HFF-Myc (cell line): ENCODE measurements at regions not wholly inside any gene's neighbourhood (a gene's known extent, or its start where the extent isn't known, plus 50 kb on each side); places are given as distances from the start of the nearest gene placed in this dataset.

ENCODE experiments used
- DNase-seq: peaks from one replicate; pipeline ENCODE4 v3.0.0-alpha.2; 2011; ENCODE audit warnings: low read depth; ENCODE audit errors: extremely low read depth
- H3K4me3 ChIP-seq: replicated peaks from 2 replicates; pipeline ENCODE4 v1.5.1; 2011; ENCODE audit warnings: low read depth, mild to moderate bottlenecking, control low read depth, low read length
- TF ChIP-seq, protein P1 (sequence below): IDR thresholded peaks from 2 replicates; pipeline ENCODE4 v1.5.1; 2012; ENCODE audit warnings: mild to moderate bottlenecking, low read depth, low read length, control low read depth; ENCODE audit errors: missing control alignments

DNA sequence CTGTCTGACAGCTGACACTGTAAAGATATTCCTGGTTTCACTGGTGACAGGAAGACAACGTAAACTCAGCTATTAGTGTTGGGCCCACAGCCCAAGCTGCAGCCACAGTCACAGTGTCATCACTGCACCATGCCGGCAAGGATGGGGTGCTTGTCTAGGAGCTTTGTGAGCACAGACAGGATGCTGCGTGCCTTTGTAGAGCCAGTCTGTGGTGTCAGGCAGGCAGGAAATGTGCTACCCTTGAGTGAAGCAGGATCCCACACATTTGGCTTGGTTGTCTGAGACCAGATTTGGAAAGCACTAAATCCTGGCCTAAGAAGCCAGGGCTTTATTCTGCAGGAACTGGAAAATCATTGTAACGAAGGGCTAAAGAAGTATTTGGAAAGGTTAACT lies 121.6 kb upstream of the ADAMTS16 start:
- H3K4me3 ChIP-seq: no peak overlapping the region
- DNase-seq: no peak
- TF ChIP-seq, protein P1, sequence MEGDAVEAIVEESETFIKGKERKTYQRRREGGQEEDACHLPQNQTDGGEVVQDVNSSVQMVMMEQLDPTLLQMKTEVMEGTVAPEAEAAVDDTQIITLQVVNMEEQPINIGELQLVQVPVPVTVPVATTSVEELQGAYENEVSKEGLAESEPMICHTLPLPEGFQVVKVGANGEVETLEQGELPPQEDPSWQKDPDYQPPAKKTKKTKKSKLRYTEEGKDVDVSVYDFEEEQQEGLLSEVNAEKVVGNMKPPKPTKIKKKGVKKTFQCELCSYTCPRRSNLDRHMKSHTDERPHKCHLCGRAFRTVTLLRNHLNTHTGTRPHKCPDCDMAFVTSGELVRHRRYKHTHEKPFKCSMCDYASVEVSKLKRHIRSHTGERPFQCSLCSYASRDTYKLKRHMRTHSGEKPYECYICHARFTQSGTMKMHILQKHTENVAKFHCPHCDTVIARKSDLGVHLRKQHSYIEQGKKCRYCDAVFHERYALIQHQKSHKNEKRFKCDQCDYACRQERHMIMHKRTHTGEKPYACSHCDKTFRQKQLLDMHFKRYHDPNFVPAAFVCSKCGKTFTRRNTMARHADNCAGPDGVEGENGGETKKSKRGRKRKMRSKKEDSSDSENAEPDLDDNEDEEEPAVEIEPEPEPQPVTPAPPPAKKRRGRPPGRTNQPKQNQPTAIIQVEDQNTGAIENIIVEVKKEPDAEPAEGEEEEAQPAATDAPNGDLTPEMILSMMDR: no peak

DNA sequence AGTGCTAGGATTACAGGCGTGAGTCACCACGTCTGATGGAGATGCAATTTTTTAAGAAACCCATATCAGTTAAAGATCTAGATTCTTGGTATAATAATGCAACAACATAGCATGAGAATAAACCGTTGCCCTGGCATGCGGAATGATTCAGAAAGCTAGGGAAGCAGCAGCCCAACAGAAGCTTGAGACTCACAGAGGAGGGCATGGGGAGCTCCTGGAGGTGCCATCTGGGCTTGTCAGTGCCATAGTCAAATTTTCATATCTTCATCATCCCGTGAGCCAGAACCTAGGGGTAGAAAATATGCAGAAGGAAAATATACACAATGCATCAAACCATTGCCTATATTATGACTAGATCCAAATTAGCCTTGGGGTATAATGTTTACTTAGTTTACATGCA lies 118.7 kb upstream of the ADAMTS16 start:
- no peak overlapping the region for H3K4me3 ChIP-seq
- DNase-seq: no peak
- TF ChIP-seq, protein P1: no peak

DNA sequence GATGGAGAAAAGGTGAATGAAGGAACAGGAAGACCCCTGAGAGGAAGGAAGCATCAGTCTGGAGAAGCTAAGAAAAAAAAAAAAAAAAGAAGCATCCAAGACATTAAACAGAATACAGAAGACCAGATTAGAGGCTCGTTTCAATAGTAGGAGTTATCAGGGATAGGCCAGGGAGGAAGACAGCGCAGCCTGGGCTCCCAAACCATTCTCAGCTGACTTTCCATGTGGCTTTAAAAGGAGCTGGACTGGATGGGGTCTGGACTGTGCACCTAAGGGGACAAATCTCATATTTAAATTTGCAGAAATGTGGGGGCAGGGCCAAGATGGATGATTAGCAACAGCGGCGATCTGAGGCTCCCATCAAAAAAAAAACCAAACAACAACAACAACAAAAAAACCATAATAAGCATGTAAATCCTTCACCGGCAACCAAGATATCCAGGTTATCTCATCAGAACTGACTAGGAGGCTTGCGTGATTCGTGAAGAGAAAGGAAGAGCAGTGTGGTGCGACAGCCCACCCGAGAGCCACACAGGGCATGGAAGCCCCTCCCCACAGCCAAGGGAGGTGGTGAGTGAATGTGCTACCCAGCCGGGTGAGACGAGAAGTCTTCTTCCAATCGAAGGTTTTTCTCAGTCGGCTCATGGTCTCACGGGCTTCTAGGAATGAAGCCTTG lies 114.9 kb upstream of the ADAMTS16 start:
- TF ChIP-seq, protein P1: no peak
- no peak for DNase-seq

GRCh38 chr5:5025774-5026408 lies 114.2 kb upstream of the ADAMTS16 start:
- no peak overlapping the region for H3K4me3 ChIP-seq
- DNase-seq: no peak
- TF ChIP-seq, protein P1: no peak

More for the DNA sequence above, 114.9 kb upstream of the ADAMTS16 start:
- H3K4me3 ChIP-seq: no peak overlapping the region

DNA sequence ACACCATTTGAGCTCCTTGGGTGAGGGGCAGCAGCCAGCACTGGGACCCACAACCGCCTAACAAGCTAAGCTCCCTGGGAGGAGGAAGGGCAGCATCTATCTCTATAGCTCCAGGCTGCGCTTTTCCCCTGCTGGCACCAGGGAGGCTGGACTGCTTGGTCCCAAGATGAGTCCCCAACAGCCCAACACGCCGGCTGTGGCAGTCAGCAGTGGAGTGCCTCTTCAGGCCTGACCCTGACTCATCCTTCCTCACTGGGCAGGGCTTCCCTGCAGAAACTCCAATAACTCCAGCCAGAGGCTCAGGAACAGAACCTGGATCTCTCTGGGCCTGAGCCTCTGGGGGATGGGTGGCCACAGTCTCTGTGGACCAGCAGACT lies 113.7 kb upstream of the ADAMTS16 start:
- TF ChIP-seq, protein P1: no peak
- no peak overlapping the region for H3K4me3 ChIP-seq
- no peak for DNase-seq

DNA sequence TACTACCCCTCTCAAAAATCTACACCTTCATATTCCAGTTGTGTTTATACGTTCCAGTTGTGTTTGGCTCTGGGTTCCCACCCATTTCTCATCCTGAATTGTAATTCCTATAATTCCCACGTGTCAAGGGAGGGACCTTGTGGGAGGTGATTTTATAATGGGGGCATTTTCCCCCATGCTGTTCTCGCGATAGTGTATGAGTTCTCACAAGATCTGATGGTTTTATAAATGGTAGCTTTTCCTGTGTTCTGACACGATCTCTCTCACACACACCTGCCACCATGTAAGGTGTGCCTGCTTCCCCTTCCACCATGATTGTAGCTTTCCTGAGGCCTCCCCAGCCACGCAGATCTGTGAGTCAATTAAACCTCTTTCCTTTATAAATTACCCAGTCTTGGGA lies 108.5 kb upstream of the ADAMTS16 start:
- H3K4me3 ChIP-seq: no peak overlapping the region
- no peak for DNase-seq
- TF ChIP-seq, protein P1: no peak
